ENCODE measurements at regions not wholly inside any gene's neighbourhood (a gene's known extent, or its start where the extent isn't known, plus 50 kb on each side); places are given as distances from the start of the nearest gene placed in this dataset.

GRCh38 chr9:92186631-92187030 is 71.4 kb upstream of the SPTLC1 start:
- DNase-seq = no peak
- Histone ChIP-seq H3K4me1 (ENCODE audit: control extremely low read depth in 1 of 4, control insufficient read depth in 4 of 4, insufficient read depth in 4 of 4, low read length in 3 of 4) (peaks cover 0 to 2% (median under 1%) of the 10 kb centered on the region in 4 experiments), H3K27ac (ENCODE audit: insufficient read depth in 1 of 2, low read depth in 1 of 2, low read length in 2 of 2, poor library complexity in 1 of 2, severe bottlenecking in 2 of 2) (no peak overlapping the region), H3K9me3 (ENCODE audit: control extremely low read depth in 1 of 5, control insufficient read depth in 4 of 5, insufficient read depth in 2 of 5, low read depth in 1 of 5, low read length in 4 of 5) (peaks cover 0 to 5% (median 0%) of the 10 kb centered on the region in 5 experiments), H3K36me3 (ENCODE audit: control insufficient read depth in 4 of 4, insufficient read depth in 4 of 4, low read length in 3 of 4) (no peaks in the 10 kb centered on the region), H3K27me3 (replicated peaks in 2 of 5; ENCODE audit: control insufficient read depth in 4 of 5, insufficient read depth in 5 of 5, low read length in 4 of 5) (no peaks in the 10 kb centered on the region), H3K4me3 (ENCODE audit: control insufficient read depth in 1 of 7, extremely low read depth in 1 of 7, insufficient read depth in 4 of 7, low read depth in 2 of 7, low read length in 6 of 7) (no peak overlapping the region)
- 95% methylated on average over 6 of the region's 7 CpGs for WGBS (ENCODE audit: insufficient coverage)
- POLR2A ChIA-PET = no interaction called here
- CTCF ChIA-PET = interaction anchor here (1.1 to 1.6 kb wide), 2 partner anchors 46 to 55 kb away, joined by 3 to 4 read pairs; no protein-coding TSS in a partner anchor

DNA sequence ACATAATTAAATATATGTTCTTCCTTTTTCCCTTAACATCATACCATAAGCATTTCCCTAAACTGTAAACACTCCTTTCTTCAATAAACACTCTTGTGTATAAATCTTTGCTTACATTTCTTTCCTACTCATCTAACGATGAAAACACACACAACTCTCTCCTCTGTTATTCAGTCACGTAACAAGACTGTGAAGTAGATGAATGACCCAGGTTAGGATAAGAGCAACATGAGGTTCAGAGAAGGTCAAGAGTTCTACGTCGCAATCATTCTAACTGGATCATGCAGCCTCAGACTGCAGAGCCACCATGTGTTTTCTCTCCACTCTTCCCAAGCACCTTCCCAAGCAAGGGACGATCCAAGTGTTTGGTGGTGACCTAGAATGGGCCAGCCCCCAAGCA is 70.5 kb upstream of the SPTLC1 start:
- ChIA-PET CTCF (no interaction called here), POLR2A (no interaction called here)
- no peak overlapping the region for H3K27ac ChIP-seq (ENCODE audit: insufficient read depth in 1 of 2, low read depth in 1 of 2, low read length in 2 of 2, poor library complexity in 1 of 2, severe bottlenecking in 2 of 2)
- peaks cover 0 to 5% (median 0%) of the 10 kb centered on the region in 5 experiments for H3K9me3 ChIP-seq (ENCODE audit: control extremely low read depth in 1 of 5, control insufficient read depth in 4 of 5, insufficient read depth in 2 of 5, low read depth in 1 of 5, low read length in 4 of 5)
- H3K4me1 ChIP-seq (ENCODE audit: control extremely low read depth in 1 of 4, control insufficient read depth in 4 of 4, insufficient read depth in 4 of 4, low read length in 3 of 4) = peaks cover 3 to 11% (median 9%) of the 10 kb centered on the region in 4 experiments
- no peak overlapping the region for H3K4me3 ChIP-seq (ENCODE audit: control insufficient read depth in 1 of 7, extremely low read depth in 1 of 7, insufficient read depth in 4 of 7, low read depth in 2 of 7, low read length in 6 of 7)
- H3K36me3 ChIP-seq (ENCODE audit: control insufficient read depth in 4 of 4, insufficient read depth in 4 of 4, low read length in 3 of 4) = no peaks in the 10 kb centered on the region
- no peaks in the 10 kb centered on the region for H3K27me3 ChIP-seq (replicated peaks in 2 of 5; ENCODE audit: control insufficient read depth in 4 of 5, insufficient read depth in 5 of 5, low read length in 4 of 5)
- WGBS (ENCODE audit: insufficient coverage) = 100% methylated on average over 4 of the region's 5 CpGs
- no peak for DNase-seq

GRCh38 chr9:92185096-92185495 is 69.9 kb upstream of the SPTLC1 start:
- POLR2A ChIA-PET = no interaction called here
- Histone ChIP-seq H3K9me3 (ENCODE audit: control extremely low read depth in 1 of 5, control insufficient read depth in 4 of 5, insufficient read depth in 2 of 5, low read depth in 1 of 5, low read length in 4 of 5) (peaks cover 0 to 5% (median 0%) of the 10 kb centered on the region in 5 experiments), H3K4me3 (ENCODE audit: control insufficient read depth in 1 of 7, extremely low read depth in 1 of 7, insufficient read depth in 4 of 7, low read depth in 2 of 7, low read length in 6 of 7) (no peak overlapping the region), H3K36me3 (ENCODE audit: control insufficient read depth in 4 of 4, insufficient read depth in 4 of 4, low read length in 3 of 4) (no peaks in the 10 kb centered on the region), H3K27me3 (replicated peaks in 2 of 5; ENCODE audit: control insufficient read depth in 4 of 5, insufficient read depth in 5 of 5, low read length in 4 of 5) (no peaks in the 10 kb centered on the region), H3K27ac (ENCODE audit: insufficient read depth in 1 of 2, low read depth in 1 of 2, low read length in 2 of 2, poor library complexity in 1 of 2, severe bottlenecking in 2 of 2) (no peak overlapping the region), H3K4me1 (ENCODE audit: control extremely low read depth in 1 of 4, control insufficient read depth in 4 of 4, insufficient read depth in 4 of 4, low read length in 3 of 4) (peaks cover 3 to 14% (median 13%) of the 10 kb centered on the region in 4 experiments)
- 92% methylated on average over 4 of the region's 9 CpGs for WGBS (ENCODE audit: insufficient coverage)
- CTCF ChIA-PET = no interaction called here
- DNase-seq = no peak

DNA sequence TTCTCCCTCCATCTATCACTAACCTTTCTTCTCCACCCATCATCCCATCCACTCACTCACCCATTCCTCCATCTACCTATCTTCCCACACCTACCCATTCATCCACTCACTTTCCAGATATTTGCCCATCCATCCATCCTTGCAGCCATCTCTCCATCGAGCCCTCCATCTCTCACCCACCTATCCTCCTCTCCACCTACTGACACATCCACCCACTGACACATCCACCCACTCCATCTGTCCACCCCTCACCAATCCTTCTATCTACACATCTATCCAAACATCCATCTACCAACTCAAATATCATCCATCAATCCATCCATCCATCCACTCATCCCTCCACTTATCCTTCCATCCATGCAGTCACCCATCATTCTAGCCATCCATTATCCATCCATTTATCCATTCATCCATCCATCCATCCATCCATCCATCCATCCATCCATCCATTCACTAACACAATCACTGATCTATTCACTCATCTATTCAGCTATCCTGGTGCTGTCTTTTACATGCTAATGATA is 68.9 kb upstream of the SPTLC1 start:
- Histone ChIP-seq H3K4me1 (ENCODE audit: control extremely low read depth in 1 of 4, control insufficient read depth in 4 of 4, insufficient read depth in 4 of 4, low read length in 3 of 4) (peaks cover 3 to 14% (median 13%) of the 10 kb centered on the region in 4 experiments), H3K36me3 (ENCODE audit: control insufficient read depth in 4 of 4, insufficient read depth in 4 of 4, low read length in 3 of 4) (no peaks in the 10 kb centered on the region), H3K27me3 (replicated peaks in 2 of 5; ENCODE audit: control insufficient read depth in 4 of 5, insufficient read depth in 5 of 5, low read length in 4 of 5) (no peaks in the 10 kb centered on the region), H3K9me3 (ENCODE audit: control extremely low read depth in 1 of 5, control insufficient read depth in 4 of 5, insufficient read depth in 2 of 5, low read depth in 1 of 5, low read length in 4 of 5) (peaks cover 0 to 5% (median 0%) of the 10 kb centered on the region in 5 experiments), H3K27ac (ENCODE audit: insufficient read depth in 1 of 2, low read depth in 1 of 2, low read length in 2 of 2, poor library complexity in 1 of 2, severe bottlenecking in 2 of 2) (no peak overlapping the region), H3K4me3 (ENCODE audit: control insufficient read depth in 1 of 7, extremely low read depth in 1 of 7, insufficient read depth in 4 of 7, low read depth in 2 of 7, low read length in 6 of 7) (no peak overlapping the region)
- ChIA-PET POLR2A (no interaction called here), CTCF (interaction anchor here (1.0 kb wide), 1 partner anchor 48 kb away, joined by 3 read pairs; no protein-coding TSS in a partner anchor)
- WGBS (ENCODE audit: insufficient coverage) = 100% methylated on average over 1 of the region's 1 CpG
- no peak for DNase-seq

- Histone ChIP-seq H3K4me3 (ENCODE audit: control insufficient read depth in 1 of 7, extremely low read depth in 1 of 7, insufficient read depth in 4 of 7, low read depth in 2 of 7, low read length in 6 of 7) (no peak overlapping the region), H3K27me3 (replicated peaks in 2 of 5; ENCODE audit: control insufficient read depth in 4 of 5, insufficient read depth in 5 of 5, low read length in 4 of 5) (no peaks in the 10 kb centered on the region), H3K36me3 (ENCODE audit: control insufficient read depth in 4 of 4, insufficient read depth in 4 of 4, low read length in 3 of 4) (no peaks in the 10 kb centered on the region), H3K9me3 (ENCODE audit: control extremely low read depth in 1 of 5, control insufficient read depth in 4 of 5, insufficient read depth in 2 of 5, low read depth in 1 of 5, low read length in 4 of 5) (peaks cover 0 to 5% (median 0%) of the 10 kb centered on the region in 5 experiments), H3K27ac (ENCODE audit: insufficient read depth in 1 of 2, low read depth in 1 of 2, low read length in 2 of 2, poor library complexity in 1 of 2, severe bottlenecking in 2 of 2) (no peak overlapping the region), H3K4me1 (ENCODE audit: control extremely low read depth in 1 of 4, control insufficient read depth in 4 of 4, insufficient read depth in 4 of 4, low read length in 3 of 4) (peaks cover 3 to 14% (median 13%) of the 10 kb centered on the region in 4 experiments)
- 93% methylated on average over 3 of the region's 5 CpGs for WGBS (ENCODE audit: insufficient coverage)
- POLR2A ChIA-PET = no interaction called here
- no peak for DNase-seq
- CTCF ChIA-PET = interaction anchor here (1.0 kb wide), 1 partner anchor 48 kb away, joined by 3 read pairs; no protein-coding TSS in a partner anchor
Measured at GRCh38 chr9:92183449-92183848, 68.2 kb upstream of the SPTLC1 start.

DNA sequence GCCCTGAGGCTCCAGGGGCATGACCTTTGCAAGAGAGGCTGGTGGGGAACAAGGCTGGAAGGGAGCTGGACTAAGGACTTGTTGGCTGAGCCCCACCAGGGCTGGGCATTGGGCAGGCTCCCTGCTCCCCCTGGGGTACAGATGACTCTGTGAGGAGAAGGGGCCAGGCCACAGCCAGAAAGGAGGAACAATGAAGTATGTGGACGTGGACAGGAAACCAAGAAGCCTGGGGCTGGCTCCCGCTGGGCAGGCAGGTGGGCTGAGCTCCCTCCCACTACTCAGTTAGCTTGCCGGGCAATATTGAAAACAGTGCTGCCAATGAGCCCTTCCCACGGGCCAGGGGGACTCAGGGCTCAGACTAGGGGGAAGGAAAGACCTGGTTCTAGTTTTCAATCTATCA is 66.1 kb upstream of the SPTLC1 start:
- CTCF ChIA-PET = interaction anchor here (0.9 to 3.3 kb wide), 3 partner anchors 28 to 51 kb away, joined by 3 to 23 read pairs (median 3); no protein-coding TSS in a partner anchor
- Histone ChIP-seq H3K4me1 (ENCODE audit: control extremely low read depth in 1 of 4, control insufficient read depth in 4 of 4, insufficient read depth in 4 of 4, low read length in 3 of 4) (peaks cover 3 to 14% (median 13%) of the 10 kb centered on the region in 4 experiments), H3K27me3 (replicated peaks in 2 of 5; ENCODE audit: control insufficient read depth in 4 of 5, insufficient read depth in 5 of 5, low read length in 4 of 5) (no peaks in the 10 kb centered on the region), H3K36me3 (ENCODE audit: control insufficient read depth in 4 of 4, insufficient read depth in 4 of 4, low read length in 3 of 4) (no peaks in the 10 kb centered on the region), H3K9me3 (ENCODE audit: control extremely low read depth in 1 of 5, control insufficient read depth in 4 of 5, insufficient read depth in 2 of 5, low read depth in 1 of 5, low read length in 4 of 5) (peaks cover 0 to 5% (median 0%) of the 10 kb centered on the region in 5 experiments), H3K4me3 (ENCODE audit: control insufficient read depth in 1 of 7, extremely low read depth in 1 of 7, insufficient read depth in 4 of 7, low read depth in 2 of 7, low read length in 6 of 7) (no peak overlapping the region), H3K27ac (ENCODE audit: insufficient read depth in 1 of 2, low read depth in 1 of 2, low read length in 2 of 2, poor library complexity in 1 of 2, severe bottlenecking in 2 of 2) (no peak overlapping the region)
- peak in 2 of 3 donors; percentile 36 to 57 for DNase-seq
- WGBS (ENCODE audit: insufficient coverage) = 26% methylated on average over 2 of the region's 4 CpGs
- POLR2A ChIA-PET = no interaction called here

DNA sequence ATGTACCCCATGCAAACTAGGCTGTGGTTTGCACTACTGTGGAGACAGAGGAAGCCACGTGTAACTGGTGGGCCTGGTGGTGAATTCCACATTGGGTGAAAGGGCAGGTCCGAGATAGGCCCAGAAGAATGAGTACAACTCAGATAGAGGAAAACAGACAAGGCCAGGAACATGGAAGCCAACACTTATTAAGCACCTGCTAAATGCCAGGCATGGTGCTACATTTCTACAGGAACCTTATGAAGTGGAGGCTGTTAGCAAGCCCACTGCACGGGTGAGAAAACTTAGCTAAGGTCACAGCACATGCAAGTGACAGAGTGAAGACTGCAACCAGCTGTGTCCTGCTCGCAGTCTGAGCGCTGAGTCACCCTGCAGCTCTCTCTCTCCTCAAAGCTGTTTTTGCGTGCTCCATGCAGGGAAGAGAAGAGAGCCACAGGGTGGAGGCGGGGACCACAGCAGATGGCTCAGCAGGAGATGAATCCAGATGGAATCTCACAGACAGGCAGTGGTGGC is 65.5 kb upstream of the SPTLC1 start:
- Histone ChIP-seq H3K27ac (ENCODE audit: insufficient read depth in 1 of 2, low read depth in 1 of 2, low read length in 2 of 2, poor library complexity in 1 of 2, severe bottlenecking in 2 of 2) (no peak overlapping the region), H3K36me3 (ENCODE audit: control insufficient read depth in 4 of 4, insufficient read depth in 4 of 4, low read length in 3 of 4) (no peaks in the 10 kb centered on the region), H3K4me3 (ENCODE audit: control insufficient read depth in 1 of 7, extremely low read depth in 1 of 7, insufficient read depth in 4 of 7, low read depth in 2 of 7, low read length in 6 of 7) (no peak overlapping the region), H3K27me3 (replicated peaks in 2 of 5; ENCODE audit: control insufficient read depth in 4 of 5, insufficient read depth in 5 of 5, low read length in 4 of 5) (no peaks in the 10 kb centered on the region), H3K4me1 (ENCODE audit: control extremely low read depth in 1 of 4, control insufficient read depth in 4 of 4, insufficient read depth in 4 of 4, low read length in 3 of 4) (peaks cover 3 to 14% (median 13%) of the 10 kb centered on the region in 4 experiments), H3K9me3 (ENCODE audit: control extremely low read depth in 1 of 5, control insufficient read depth in 4 of 5, insufficient read depth in 2 of 5, low read depth in 1 of 5, low read length in 4 of 5) (peaks cover 0 to 5% (median 0%) of the 10 kb centered on the region in 5 experiments)
- POLR2A ChIA-PET = no interaction called here
- CTCF ChIA-PET = interaction anchor here (0.9 to 3.3 kb wide), 3 partner anchors 27 to 51 kb away, joined by 3 to 23 read pairs (median 3); no protein-coding TSS in a partner anchor
- peak; percentile 23 to 87 (median 79) for DNase-seq
- WGBS (ENCODE audit: insufficient coverage) = 33% methylated on average over 6 of the region's 7 CpGs

Measured in common myeloid progenitor, CD34-positive (primary cell).